Stimulated activated CD8-positive, alpha-beta memory T cell treated with anti-CD3 and anti-CD28 coated beads, Interleukin-15, amount 100 ng/mL, for 48 hours (primary cell): ENCODE measurements at regions not wholly inside any gene's neighbourhood (a gene's known extent, or its start where the extent isn't known, plus 50 kb on each side); places are given as distances from the start of the nearest gene placed in this dataset.
"Not testable (repeated sequence)": the region's sequence is repeated elsewhere in the genome, so short reads cannot be mapped to it uniquely, and the experiment has no call there.

Experiments
- DNase-seq, 2 donors: peaks; one replicate each; pipeline ENCODE4 v3.0.0-alpha.2; 2020; ENCODE audit warnings: low read depth in 2 of 2

GRCh38 chr2:198307093-198307492 lies 502.7 kb downstream of the PLCL1 start:
- DNase-seq: no peak

GRCh38 chr2:198304859-198305258 lies 500.5 kb downstream of the PLCL1 start:
- DNase-seq: no peak

GRCh38 chr2:198297350-198297749 lies 493.0 kb downstream of the PLCL1 start:
- DNase-seq: no peak

GRCh38 chr2:198296665-198297308 lies 492.4 kb downstream of the PLCL1 start:
- DNase-seq: peak in 1 of 2 donors; percentile 4

- no peak for DNase-seq
These were observed 488.9 kb downstream of the PLCL1 start for GRCh38 chr2:198293281-198293680.

- no peak for DNase-seq
These were observed 485.4 kb downstream of the PLCL1 start for GRCh38 chr2:198289811-198290210.

- DNase-seq: no peak
These were observed 483.3 kb downstream of the PLCL1 start for GRCh38 chr2:198287706-198288105.

GRCh38 chr2:198285216-198285615 lies 480.8 kb downstream of the PLCL1 start:
- no peak for DNase-seq

- no peak for DNase-seq
These were observed 478.8 kb downstream of the PLCL1 start for GRCh38 chr2:198283146-198283545.

GRCh38 chr2:198282061-198282460 lies 477.7 kb downstream of the PLCL1 start:
- no peak for DNase-seq

- no peak for DNase-seq
These were observed 475.8 kb downstream of the PLCL1 start for GRCh38 chr2:198280145-198280544.

GRCh38 chr2:198279026-198279425 lies 474.6 kb downstream of the PLCL1 start:
- no peak for DNase-seq

- DNase-seq: no peak
These were observed 472.8 kb downstream of the PLCL1 start for GRCh38 chr2:198277181-198277580.

- DNase-seq: no peak
These were observed 469.3 kb downstream of the PLCL1 start for GRCh38 chr2:198273660-198274059.

- not testable (repeated sequence) for DNase-seq
These were observed 465.8 kb downstream of the PLCL1 start for GRCh38 chr2:198270157-198270556.

- DNase-seq: no peak
These were observed 464.1 kb downstream of the PLCL1 start for GRCh38 chr2:198268519-198268918.

- no peak for DNase-seq
These were observed 455.1 kb downstream of the PLCL1 start for GRCh38 chr2:198259496-198259895.

GRCh38 chr2:198254536-198255090 lies 450.2 kb downstream of the PLCL1 start:
- no peak for DNase-seq

- no peak for DNase-seq
These were observed 449.6 kb downstream of the PLCL1 start for GRCh38 chr2:198253995-198254394.

GRCh38 chr2:198252472-198252871 lies 448.1 kb downstream of the PLCL1 start:
- no peak for DNase-seq

GRCh38 chr2:198242093-198242492 lies 437.7 kb downstream of the PLCL1 start:
- no peak for DNase-seq

- no peak for DNase-seq
These were observed 434.0 kb downstream of the PLCL1 start for GRCh38 chr2:198238429-198238828.

GRCh38 chr2:198236338-198236737 lies 431.9 kb downstream of the PLCL1 start:
- no peak for DNase-seq

GRCh38 chr2:198232281-198232680 lies 427.9 kb downstream of the PLCL1 start:
- DNase-seq: no peak
